ENCODE measurements at regions not wholly inside any gene's neighbourhood (a gene's known extent, or its start where the extent isn't known, plus 50 kb on each side); places are given as distances from the start of the nearest gene placed in this dataset.

DNA sequence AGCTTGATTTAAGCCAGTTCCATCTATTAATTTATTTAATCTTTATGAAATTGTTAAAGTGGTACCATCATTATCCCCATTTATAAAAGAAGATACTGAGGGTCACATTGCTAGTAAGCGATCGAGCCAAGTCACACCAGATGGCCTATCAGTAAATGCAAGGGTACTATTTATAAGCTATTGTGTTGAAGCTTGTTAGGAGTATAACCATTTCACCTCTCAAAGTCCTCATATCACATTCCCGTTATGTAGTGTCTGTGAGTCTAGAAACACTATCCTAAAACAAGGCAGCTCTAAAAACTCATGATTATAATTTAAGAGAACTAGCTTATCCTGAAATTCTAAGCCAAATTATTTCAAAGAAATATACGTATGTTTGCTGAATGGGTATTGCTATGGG is 1161.8 kb downstream of the EFNA5 start:
- Histone ChIP-seq H3K36me3 (replicated peaks in 1 of 2; ENCODE audit: control extremely low read depth in 1 of 2, control insufficient read depth in 1 of 2, extremely low read depth in 1 of 2, insufficient read depth in 2 of 2, low read length in 1 of 2) (no peaks in the 10 kb centered on the region), H3K27ac (ENCODE audit: low read length in 2 of 2) (no peak overlapping the region), H3K79me2 (ENCODE audit: control insufficient read depth, insufficient read depth, low read length) (no peaks in the 10 kb centered on the region), H3K4me1 (ENCODE audit: control insufficient read depth in 2 of 2, insufficient read depth in 2 of 2, low read length in 2 of 2) (no peaks in the 10 kb centered on the region), H3K9ac (ENCODE audit: low read length) (no peak overlapping the region), H3K4me3 (ENCODE audit: control extremely low read depth in 1 of 5, extremely low read depth in 1 of 5, insufficient read depth in 1 of 5, low read depth in 2 of 5, low read length in 4 of 5) (no peak overlapping the region), H2AFZ (ENCODE audit: insufficient read depth, low read depth, low read length, poor library complexity, severe bottlenecking) (no peak overlapping the region), H3K27me3 (replicated peaks in 1 of 4; ENCODE audit: control extremely low read depth in 1 of 4, control insufficient read depth in 3 of 4, insufficient read depth in 4 of 4, low read length in 3 of 4) (no peaks in the 10 kb centered on the region), H3K4me2 (replicated peaks; ENCODE audit: low read depth, low read length, poor library complexity, severe bottlenecking) (no peak overlapping the region), H3K9me3 (ENCODE audit: control extremely low read depth in 1 of 3, control insufficient read depth in 2 of 3, insufficient read depth in 1 of 3, low read length in 2 of 3) (no peaks in the 10 kb centered on the region), H4K20me1 (ENCODE audit: control insufficient read depth, insufficient read depth, low read length, poor library complexity, severe bottlenecking) (no peaks in the 10 kb centered on the region)
- no peaks in the 10 kb centered on the region for H3K27me3 Mint-ChIP-seq
- no peak overlapping the region for H3K27ac Mint-ChIP-seq
- TF ChIP-seq EZH2 (IDR thresholded peaks at IDR 0.05; ENCODE audit: borderline replicate concordance, insufficient read depth, low read depth, low read length, poor library complexity, severe bottlenecking): no peak
- TF ChIP-seq, protein P1, sequence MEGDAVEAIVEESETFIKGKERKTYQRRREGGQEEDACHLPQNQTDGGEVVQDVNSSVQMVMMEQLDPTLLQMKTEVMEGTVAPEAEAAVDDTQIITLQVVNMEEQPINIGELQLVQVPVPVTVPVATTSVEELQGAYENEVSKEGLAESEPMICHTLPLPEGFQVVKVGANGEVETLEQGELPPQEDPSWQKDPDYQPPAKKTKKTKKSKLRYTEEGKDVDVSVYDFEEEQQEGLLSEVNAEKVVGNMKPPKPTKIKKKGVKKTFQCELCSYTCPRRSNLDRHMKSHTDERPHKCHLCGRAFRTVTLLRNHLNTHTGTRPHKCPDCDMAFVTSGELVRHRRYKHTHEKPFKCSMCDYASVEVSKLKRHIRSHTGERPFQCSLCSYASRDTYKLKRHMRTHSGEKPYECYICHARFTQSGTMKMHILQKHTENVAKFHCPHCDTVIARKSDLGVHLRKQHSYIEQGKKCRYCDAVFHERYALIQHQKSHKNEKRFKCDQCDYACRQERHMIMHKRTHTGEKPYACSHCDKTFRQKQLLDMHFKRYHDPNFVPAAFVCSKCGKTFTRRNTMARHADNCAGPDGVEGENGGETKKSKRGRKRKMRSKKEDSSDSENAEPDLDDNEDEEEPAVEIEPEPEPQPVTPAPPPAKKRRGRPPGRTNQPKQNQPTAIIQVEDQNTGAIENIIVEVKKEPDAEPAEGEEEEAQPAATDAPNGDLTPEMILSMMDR (IDR thresholded peaks at IDR 0.05): no peak
- H3K4me1 Mint-ChIP-seq: no peaks in the 10 kb centered on the region
- no CpG with 5 or more reads among the region's 4 CpGs for WGBS (ENCODE audit: insufficient coverage)
- no peaks in the 10 kb centered on the region for H3K9me3 Mint-ChIP-seq (ENCODE audit: insufficient read depth)
- ATAC-seq (ENCODE audit: low read depth) (no peak), DNase-seq (no peak)
- no peak overlapping the region for H3K4me3 Mint-ChIP-seq
- CTCF ChIA-PET: no interaction called here
- POLR2A ChIA-PET: no interaction called here
- intact Hi-C loops (cut with micrococcal nuclease): no loop called here

DNA sequence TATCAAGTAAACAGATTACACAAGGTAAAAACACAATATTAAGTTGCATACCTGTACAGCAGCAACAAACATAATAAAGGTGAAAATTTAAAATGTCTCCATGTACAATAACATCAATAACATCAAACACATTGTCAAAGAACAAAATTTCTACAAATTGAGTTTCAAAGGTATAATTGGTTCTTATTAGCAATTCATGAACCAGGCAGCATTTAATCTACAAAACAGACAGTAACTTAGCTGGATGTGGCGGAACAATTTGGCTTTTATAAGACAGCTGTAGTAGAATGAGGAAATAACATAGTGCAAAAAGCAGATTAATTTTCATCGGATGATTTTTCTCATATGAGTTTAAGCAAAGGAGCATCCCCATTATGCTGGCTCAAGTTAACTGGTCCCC is 1176.8 kb downstream of the EFNA5 start:
- H3K4me1 Mint-ChIP-seq: no peaks in the 10 kb centered on the region
- Histone ChIP-seq H3K36me3 (replicated peaks in 1 of 2; ENCODE audit: control extremely low read depth in 1 of 2, control insufficient read depth in 1 of 2, extremely low read depth in 1 of 2, insufficient read depth in 2 of 2, low read length in 1 of 2) (no peaks in the 10 kb centered on the region), H4K20me1 (ENCODE audit: control insufficient read depth, insufficient read depth, low read length, poor library complexity, severe bottlenecking) (no peaks in the 10 kb centered on the region), H3K4me1 (ENCODE audit: control insufficient read depth in 2 of 2, insufficient read depth in 2 of 2, low read length in 2 of 2) (no peaks in the 10 kb centered on the region), H3K4me2 (replicated peaks; ENCODE audit: low read depth, low read length, poor library complexity, severe bottlenecking) (no peak overlapping the region), H3K9ac (ENCODE audit: low read length) (no peak overlapping the region), H3K9me3 (ENCODE audit: control extremely low read depth in 1 of 3, control insufficient read depth in 2 of 3, insufficient read depth in 1 of 3, low read length in 2 of 3) (no peaks in the 10 kb centered on the region), H3K27me3 (replicated peaks in 1 of 4; ENCODE audit: control extremely low read depth in 1 of 4, control insufficient read depth in 3 of 4, insufficient read depth in 4 of 4, low read length in 3 of 4) (no peaks in the 10 kb centered on the region), H3K79me2 (ENCODE audit: control insufficient read depth, insufficient read depth, low read length) (no peaks in the 10 kb centered on the region), H3K27ac (ENCODE audit: low read length in 2 of 2) (no peak overlapping the region), H3K4me3 (ENCODE audit: control extremely low read depth in 1 of 5, extremely low read depth in 1 of 5, insufficient read depth in 1 of 5, low read depth in 2 of 5, low read length in 4 of 5) (no peak overlapping the region), H2AFZ (ENCODE audit: insufficient read depth, low read depth, low read length, poor library complexity, severe bottlenecking) (no peak overlapping the region)
- CTCF ChIA-PET: no interaction called here
- WGBS (ENCODE audit: insufficient coverage): 100% methylated on average over 1 of the region's 2 CpGs
- no peak for TF ChIP-seq EZH2 (IDR thresholded peaks at IDR 0.05; ENCODE audit: borderline replicate concordance, insufficient read depth, low read depth, low read length, poor library complexity, severe bottlenecking)
- TF ChIP-seq, protein P1 (IDR thresholded peaks at IDR 0.05): no peak
- ATAC-seq (ENCODE audit: low read depth) (no peak), DNase-seq (no peak)
- H3K4me3 Mint-ChIP-seq: no peak overlapping the region
- POLR2A ChIA-PET: no interaction called here
- peaks cover 6% of the 10 kb centered on the region for H3K9me3 Mint-ChIP-seq (ENCODE audit: insufficient read depth)
- H3K27me3 Mint-ChIP-seq: no peaks in the 10 kb centered on the region
- intact Hi-C loops (cut with micrococcal nuclease): no loop called here
- no peak overlapping the region for H3K27ac Mint-ChIP-seq
